GM06990 (cell line): ENCODE measurements at regions not wholly inside any gene's neighbourhood (a gene's known extent, or its start where the extent isn't known, plus 50 kb on each side); places are given as distances from the start of the nearest gene placed in this dataset.

Experiments
- DNase-seq: peaks from one replicate; pipeline ENCODE4 v3.0.0-alpha.2; 2011; ENCODE audit not compliant: insufficient read length; ENCODE audit errors: extremely low read depth
- H3K27me3 ChIP-seq: replicated peaks from 2 replicates; pipeline ENCODE4 v1.6.0; 2011; ENCODE audit warnings: low read length; ENCODE audit not compliant: control insufficient read depth, insufficient read depth
- H3K36me3 ChIP-seq: 2 replicates; pipeline ENCODE4 v1.5.1; 2011; ENCODE audit warnings: low read length; ENCODE audit not compliant: control insufficient read depth, insufficient read depth
- H3K4me3 ChIP-seq: replicated peaks from 2 replicates; pipeline ENCODE4 v1.5.1; 2011; ENCODE audit warnings: low read depth, mild to moderate bottlenecking, control low read depth, low read length
- TF ChIP-seq, protein P1 (sequence below): IDR thresholded peaks from 2 replicates; pipeline ENCODE4 v1.5.1; 2011; ENCODE audit warnings: low read length, control low read depth, mild to moderate bottlenecking, inconsistent platforms; ENCODE audit not compliant: insufficient read depth, poor library complexity, severe bottlenecking

GRCh38 chr10:21100190-21100589, 203.1 kb upstream of the NEBL start:
- Histone ChIP-seq H3K27me3 (no peaks in the 10 kb centered on the region), H3K4me3 (no peak overlapping the region), H3K36me3 (no peaks in the 10 kb centered on the region)
- no peak for DNase-seq
- TF ChIP-seq, protein P1, sequence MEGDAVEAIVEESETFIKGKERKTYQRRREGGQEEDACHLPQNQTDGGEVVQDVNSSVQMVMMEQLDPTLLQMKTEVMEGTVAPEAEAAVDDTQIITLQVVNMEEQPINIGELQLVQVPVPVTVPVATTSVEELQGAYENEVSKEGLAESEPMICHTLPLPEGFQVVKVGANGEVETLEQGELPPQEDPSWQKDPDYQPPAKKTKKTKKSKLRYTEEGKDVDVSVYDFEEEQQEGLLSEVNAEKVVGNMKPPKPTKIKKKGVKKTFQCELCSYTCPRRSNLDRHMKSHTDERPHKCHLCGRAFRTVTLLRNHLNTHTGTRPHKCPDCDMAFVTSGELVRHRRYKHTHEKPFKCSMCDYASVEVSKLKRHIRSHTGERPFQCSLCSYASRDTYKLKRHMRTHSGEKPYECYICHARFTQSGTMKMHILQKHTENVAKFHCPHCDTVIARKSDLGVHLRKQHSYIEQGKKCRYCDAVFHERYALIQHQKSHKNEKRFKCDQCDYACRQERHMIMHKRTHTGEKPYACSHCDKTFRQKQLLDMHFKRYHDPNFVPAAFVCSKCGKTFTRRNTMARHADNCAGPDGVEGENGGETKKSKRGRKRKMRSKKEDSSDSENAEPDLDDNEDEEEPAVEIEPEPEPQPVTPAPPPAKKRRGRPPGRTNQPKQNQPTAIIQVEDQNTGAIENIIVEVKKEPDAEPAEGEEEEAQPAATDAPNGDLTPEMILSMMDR, result no peak

- TF ChIP-seq, protein P1, result no peak
- Histone ChIP-seq H3K27me3 (no peaks in the 10 kb centered on the region), H3K4me3 (no peak overlapping the region), H3K36me3 (no peaks in the 10 kb centered on the region)
- DNase-seq, result no peak
Observed at GRCh38 chr10:21099291-21100062, 202.4 kb upstream of the NEBL start.

- Histone ChIP-seq H3K36me3 (no peaks in the 10 kb centered on the region), H3K4me3 (no peak overlapping the region), H3K27me3 (no peaks in the 10 kb centered on the region)
- TF ChIP-seq, protein P1, result no peak
- no peak for DNase-seq
Observed at GRCh38 chr10:21097926-21098355, 200.8 kb upstream of the NEBL start.

GRCh38 chr10:21095494-21096055, 198.5 kb upstream of the NEBL start:
- Histone ChIP-seq H3K27me3 (no peaks in the 10 kb centered on the region), H3K36me3 (no peaks in the 10 kb centered on the region), H3K4me3 (no peak overlapping the region)
- no peak for DNase-seq
- TF ChIP-seq, protein P1, result no peak

DNA sequence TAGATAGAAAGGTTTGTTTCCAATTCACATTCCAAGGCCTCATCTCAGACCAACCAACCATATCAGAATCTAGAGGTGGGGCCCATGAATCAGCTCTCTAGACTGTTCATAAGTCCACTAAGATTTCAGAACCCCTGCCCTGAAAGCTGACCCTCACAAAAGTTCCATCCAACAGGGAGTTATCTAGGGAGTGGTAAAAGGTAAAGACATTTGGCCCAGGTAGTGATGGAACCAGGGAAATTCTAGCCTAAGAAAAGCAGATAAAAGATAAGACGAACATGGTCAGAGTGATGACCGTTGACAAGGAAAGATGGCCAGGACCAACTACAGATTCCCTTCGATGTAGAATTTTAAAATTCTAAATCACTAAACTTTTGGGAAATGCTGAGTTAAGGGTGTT, 198.0 kb upstream of the NEBL start:
- DNase-seq, result no peak
- TF ChIP-seq, protein P1, result no peak
- H3K27me3 ChIP-seq, result no peaks in the 10 kb centered on the region
- no peak overlapping the region for H3K4me3 ChIP-seq
- no peaks in the 10 kb centered on the region for H3K36me3 ChIP-seq
